ENCODE measurements at regions not wholly inside any gene's neighbourhood (a gene's known extent, or its start where the extent isn't known, plus 50 kb on each side); places are given as distances from the start of the nearest gene placed in this dataset.

DNA sequence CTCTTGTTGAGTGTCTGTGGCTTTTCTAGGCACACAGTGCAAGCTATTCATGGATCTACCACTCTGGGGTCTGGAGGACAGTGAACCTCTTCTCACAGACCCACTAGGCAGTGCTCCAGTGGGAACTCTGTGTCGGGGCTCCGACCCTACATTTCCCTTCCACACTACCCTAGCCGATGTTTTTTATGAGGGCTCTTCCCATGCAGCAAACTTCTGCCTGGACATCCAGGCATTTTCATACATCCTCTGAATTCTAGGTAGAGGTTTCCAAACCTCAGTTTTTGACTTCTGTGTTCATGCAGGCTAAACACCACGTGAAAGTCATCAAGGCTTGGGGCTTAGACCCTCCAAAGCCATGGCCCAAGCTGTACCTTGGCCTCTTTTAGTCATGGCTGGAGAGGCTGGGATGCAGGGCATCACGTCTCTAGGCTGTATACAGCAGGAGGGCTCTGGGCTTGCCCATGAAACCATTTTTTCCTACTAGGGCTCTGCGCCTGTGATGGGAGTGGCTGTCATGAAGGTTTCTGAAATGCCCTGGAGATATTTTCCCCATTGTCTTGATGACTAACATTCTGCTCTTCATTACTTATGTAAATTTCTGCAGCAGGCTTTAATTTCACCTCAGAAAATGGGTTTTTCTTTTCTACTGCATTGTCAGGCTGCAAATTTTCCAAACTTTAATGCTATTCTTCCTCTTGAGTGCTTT is 249.8 kb upstream of the CPEB2 start:
- no peak for DNase-seq

GRCh38 chr4:14767142-14767541 is 235.1 kb upstream of the CPEB2 start:
- DNase-seq = no peak

DNA sequence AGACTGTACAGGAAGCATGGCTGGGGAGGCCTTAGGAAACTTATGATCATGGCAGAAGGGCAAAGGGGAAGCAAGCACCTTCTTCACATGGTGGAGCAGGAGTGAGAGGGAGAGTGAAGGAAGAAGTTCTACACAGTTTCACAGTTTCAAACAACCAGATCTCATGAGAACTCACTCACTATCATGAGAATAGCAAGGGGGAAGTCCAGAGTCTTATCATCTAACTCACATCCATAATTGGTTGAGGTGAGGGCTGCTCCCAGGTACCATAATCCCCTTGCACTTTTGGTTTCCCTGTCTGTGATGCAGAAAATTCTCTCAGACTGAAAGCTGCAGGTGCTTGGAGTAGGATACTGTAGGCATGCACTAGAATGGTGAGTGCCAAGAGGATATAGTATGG is 233.8 kb upstream of the CPEB2 start:
- no peak for DNase-seq

DNA sequence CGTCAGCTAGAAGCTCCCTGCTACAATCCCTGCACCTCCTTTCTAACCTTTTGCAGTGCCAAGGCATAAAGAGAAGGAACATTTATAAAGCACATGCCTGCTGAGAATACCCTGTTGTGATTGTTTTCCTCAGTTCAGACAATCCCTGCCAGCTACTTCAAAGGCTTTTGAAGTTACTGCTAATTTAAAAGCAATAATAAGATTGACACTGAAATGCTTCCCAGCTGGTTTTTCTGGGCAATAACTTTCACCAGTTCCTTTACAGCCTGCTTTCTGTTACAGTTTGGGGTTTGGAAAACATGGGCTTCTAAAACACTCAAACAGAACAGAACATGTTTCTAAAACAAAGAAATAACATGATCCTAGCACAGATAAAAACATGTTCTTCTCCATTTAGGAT is 232.3 kb upstream of the CPEB2 start:
- DNase-seq = no peak

- DNase-seq = no peak
Observed at GRCh38 chr4:14771094-14771493, 231.2 kb upstream of the CPEB2 start.

DNA sequence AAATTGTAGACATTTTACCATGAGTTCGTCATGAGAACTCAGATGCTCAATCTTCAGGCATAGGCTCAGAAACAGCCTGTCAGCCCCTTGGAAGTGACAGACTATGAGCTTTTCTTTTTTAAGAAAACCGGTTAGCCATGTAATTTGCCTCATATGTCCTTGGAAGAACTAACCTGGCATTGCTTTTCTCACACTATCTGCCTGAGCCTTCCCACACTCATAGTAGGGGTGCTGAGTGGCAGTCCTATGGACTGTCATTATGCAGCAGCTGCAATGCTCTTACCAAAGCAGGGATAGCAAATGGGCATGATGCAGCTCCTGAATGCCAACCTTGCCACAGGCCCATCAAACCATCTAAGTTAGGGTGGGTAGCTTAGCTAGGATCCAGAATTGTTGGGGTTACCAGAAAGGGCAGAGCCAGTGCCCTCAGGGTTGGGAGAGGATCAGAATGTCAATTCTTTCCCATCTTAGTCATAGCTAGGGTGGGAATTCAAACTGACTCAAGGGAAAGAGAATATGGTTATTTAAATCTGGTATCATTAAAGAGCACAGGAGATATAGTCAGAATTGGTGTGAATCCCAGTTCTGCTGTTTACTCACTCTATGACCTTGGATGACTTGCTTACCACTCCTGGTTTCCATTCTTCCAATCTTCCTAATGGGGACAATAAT is 230.6 kb upstream of the CPEB2 start:
- no peak for DNase-seq

GRCh38 chr4:14772388-14772787 is 229.9 kb upstream of the CPEB2 start:
- no peak for DNase-seq

DNA sequence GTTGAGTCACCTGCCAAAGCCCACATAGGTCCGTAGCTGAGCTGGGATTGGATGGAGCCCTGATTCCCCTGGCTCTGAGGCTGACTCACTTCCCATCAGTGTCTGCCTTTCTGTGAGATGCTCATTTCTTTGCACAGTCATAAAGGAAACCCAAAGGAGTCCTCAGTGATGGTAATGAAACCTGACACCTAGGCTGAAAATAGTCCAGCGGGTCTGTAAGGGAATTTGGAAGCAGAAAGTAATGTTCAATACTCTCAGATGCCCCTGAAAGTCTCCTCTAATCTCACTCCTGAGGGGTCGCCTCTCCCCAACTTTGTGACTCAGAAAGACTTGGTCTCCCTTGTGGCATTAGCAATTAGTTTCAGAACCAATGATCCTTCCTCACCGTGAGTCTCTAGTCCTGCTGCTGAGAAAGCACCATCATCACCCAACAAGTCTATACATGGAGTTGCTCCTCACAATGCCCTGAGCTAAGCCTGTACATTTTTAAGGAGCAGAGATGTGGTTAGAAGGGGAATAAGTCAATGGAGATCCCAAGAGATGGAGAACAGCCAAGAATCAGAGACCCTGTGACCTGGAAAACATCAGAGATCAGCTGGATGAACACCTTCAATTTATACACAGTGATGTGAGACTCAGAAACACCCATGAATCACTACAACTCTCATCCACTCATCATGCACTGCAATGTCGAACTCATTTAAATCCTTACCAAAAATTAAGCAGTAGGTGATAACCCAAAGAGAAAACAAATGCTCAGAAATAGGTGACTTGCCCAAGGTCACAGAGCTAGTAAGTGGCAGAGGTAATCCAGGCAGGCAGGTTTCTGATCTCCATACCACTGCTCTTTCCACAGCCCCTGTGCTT is 219.0 kb upstream of the CPEB2 start:
- DNase-seq = no peak

DNA sequence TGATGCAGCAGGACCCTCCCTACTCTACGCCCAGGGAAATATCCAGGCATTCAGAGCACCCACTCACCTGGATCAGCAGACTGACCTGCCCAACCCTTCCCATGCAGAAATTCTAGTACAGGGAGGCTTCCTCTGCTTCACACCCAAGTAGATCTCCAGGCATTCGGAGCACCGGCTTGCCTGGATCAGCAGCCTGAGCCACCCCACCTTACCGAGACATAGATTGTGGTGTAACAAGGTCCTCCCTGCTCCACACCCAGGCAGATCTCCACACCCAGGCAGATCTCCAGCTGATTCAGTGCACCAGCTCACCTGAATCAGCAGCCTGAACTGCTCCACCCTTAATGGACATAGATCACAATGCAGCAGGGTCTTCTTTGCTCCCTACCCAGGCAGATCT is 215.1 kb upstream of the CPEB2 start:
- DNase-seq = no peak

GRCh38 chr4:14787894-14788293 is 214.4 kb upstream of the CPEB2 start:
- DNase-seq = no peak

DNA sequence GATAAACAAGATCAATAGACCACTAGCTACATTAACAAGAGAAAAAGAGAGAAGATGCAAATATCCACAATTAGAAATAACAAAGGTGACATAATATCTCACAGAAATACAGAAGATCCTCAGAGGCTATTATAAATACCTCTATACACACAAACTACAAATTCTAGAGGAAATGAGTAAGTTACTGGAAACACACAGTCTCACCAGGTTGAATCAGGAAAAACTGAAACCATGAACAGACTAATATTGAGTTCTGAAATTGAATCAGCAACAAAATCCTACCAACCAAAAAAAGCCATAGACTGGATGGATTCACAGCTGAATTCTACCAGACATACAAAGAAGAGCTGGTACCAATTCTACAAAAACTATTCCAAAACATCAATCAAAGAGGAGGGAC is 211.8 kb upstream of the CPEB2 start:
- no peak for DNase-seq

- DNase-seq = no peak
Observed at GRCh38 chr4:14792702-14793227, 209.5 kb upstream of the CPEB2 start.

DNA sequence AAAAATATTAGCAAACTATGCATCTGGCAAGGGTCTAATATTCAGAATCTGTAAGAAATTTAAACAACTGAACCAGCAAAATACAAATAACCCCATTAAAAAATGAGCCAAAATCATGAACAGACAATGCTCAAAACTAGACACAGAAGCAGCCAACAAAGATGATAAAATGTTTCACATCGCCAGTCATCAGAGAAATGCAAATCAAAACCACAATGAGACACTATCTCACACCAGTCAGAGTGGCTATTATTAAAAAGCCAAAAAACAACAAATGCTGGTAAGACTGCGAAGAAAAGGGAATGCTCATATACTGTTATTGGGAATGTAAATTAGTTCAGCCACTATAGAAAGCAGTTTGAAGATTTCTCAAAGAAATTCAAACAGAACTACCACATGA is 201.3 kb upstream of the CPEB2 start:
- no peak for DNase-seq

DNA sequence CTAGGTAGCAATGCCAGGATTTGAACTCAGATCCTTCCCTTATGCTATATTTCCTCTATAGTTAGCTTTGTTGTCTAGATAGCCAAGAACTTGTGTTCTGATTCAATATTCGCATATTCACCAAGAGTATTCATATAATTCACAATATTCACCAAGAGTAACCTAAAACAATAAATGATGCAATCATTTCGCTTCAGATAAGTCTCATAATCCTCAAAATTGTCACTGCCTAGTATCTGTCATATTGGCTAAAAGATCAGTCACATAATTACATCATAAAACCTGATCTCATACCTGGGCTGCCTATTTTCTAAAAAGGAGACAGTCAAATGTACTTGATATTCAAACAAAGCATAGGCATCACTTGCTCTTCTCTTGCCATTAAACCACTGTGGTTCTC is 199.7 kb upstream of the CPEB2 start:
- no peak for DNase-seq

- no peak for DNase-seq
Observed at GRCh38 chr4:14807856-14808255, 194.4 kb upstream of the CPEB2 start.

DNA sequence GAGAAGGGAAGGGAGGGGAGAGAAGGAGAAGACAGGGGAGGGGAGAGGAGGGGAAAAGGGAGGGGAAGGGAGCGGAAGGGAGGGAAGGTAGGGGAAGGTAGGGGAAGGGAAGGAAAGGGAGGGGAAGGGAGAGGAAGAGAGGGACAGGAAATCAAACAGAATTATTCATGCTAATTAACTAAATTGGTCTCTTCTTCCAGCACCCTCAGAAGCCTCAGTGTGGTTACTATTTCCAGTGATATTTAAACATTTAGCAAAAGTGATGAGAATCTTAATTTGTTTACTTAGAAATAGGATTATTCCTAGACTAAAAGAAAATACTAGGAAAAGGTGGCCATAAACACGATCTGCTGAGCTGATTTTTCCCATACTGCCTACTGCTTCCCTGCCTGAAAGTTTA is 193.1 kb upstream of the CPEB2 start:
- DNase-seq = no peak

- DNase-seq = no peak
Observed at GRCh38 chr4:14810121-14810520, 192.2 kb upstream of the CPEB2 start.

DNA sequence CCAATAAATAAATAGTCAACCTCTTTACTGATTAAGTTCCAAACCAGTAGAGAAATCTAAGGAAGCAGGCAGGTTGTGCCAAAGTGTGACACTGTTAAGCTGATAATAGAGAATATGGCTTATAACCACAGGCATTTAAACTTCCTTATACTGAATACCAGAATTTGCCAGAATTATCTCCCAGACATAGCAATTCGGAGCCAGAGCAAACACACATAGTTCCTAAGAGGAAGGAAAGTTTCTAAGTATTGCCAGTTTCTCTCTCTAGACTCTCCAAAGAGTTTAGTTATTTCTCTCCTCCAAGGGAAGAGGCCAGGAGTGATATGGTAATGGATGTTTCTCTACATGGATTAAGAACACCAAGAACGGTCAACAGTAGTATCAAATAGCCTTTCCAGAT is 191.7 kb upstream of the CPEB2 start:
- DNase-seq = no peak

GRCh38 chr4:14812101-14812500 is 190.2 kb upstream of the CPEB2 start:
- DNase-seq = no peak

GRCh38 chr4:14816623-14817261 is 185.5 kb upstream of the CPEB2 start:
- DNase-seq = no peak

DNA sequence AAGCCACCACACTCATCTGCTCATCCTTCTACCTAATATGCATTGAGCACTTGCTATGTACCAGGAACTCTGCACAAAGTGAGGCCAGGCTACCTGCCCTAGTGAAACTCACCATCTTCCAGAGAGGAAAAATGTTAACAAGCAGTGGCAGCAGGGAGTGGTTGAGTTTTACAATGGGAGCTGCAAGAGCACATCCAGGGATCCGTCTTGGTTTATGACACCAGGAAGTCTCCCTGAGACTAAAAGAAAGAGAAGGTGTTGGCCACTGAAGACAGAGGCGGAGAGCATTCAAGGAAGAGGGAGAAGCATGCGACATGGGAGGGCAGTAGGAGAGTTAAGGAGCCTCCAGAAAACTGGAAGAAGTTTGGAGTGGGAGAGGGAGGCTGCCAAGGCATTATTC is 178.1 kb upstream of the CPEB2 start:
- DNase-seq = no peak

- no peak for DNase-seq
Observed at GRCh38 chr4:14827111-14827510, 175.2 kb upstream of the CPEB2 start.

DNA sequence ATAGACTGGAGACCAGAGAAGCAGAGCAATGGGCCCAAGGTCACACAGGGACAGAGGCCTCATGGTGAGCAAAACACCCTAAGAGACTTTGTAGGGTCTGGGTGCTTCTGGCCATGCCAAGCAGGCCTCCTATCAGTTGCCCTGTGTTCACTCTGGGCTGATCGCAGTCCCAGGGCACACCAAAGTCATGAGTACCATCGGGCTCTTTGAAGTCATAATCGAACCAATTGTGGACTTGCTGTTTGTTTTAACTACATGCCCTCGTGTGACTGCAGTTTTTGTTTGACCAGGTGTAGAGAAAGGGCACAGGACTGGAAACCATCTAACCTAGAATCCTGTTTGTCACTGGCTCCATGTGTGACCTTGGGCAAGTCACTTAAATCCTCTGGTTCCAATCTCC is 172.5 kb upstream of the CPEB2 start:
- no peak for DNase-seq

Measured in NCI-H1092 (cell line).